ENCODE measurements at regions not wholly inside any gene's neighbourhood (a gene's known extent, or its start where the extent isn't known, plus 50 kb on each side); places are given as distances from the start of the nearest gene placed in this dataset.

DNA sequence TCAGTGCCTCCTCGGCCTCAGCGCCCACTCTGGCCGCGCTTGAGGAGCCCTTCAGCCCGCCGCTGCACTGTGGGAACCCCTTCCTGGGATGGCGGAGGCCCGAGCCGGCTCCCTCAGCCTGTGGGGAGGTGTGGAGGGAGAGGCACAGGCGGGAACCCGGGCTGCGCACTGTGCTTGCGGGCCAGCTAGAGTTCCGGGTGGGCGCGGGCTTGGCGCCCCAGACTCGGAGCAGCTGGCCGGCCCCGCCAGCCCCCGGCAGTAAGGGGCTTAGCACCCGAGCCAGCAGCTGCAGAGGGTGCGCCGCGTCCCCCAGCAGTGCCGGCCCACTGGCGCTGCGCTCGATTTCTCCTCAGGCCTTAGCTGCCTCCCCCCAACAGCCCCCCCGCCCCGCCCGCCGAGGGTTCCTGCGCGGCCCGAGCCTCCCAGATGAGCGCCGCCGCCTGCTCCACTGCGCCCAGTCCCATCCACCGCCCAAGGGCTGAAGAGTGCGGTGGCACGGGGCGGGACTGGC, 1137.0 kb downstream of the PCDH18 start:
- TF ChIP-seq, protein P1, sequence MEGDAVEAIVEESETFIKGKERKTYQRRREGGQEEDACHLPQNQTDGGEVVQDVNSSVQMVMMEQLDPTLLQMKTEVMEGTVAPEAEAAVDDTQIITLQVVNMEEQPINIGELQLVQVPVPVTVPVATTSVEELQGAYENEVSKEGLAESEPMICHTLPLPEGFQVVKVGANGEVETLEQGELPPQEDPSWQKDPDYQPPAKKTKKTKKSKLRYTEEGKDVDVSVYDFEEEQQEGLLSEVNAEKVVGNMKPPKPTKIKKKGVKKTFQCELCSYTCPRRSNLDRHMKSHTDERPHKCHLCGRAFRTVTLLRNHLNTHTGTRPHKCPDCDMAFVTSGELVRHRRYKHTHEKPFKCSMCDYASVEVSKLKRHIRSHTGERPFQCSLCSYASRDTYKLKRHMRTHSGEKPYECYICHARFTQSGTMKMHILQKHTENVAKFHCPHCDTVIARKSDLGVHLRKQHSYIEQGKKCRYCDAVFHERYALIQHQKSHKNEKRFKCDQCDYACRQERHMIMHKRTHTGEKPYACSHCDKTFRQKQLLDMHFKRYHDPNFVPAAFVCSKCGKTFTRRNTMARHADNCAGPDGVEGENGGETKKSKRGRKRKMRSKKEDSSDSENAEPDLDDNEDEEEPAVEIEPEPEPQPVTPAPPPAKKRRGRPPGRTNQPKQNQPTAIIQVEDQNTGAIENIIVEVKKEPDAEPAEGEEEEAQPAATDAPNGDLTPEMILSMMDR (conservative IDR thresholded peaks at IDR 0.05): no peak
- no peak for TF ChIP-seq EZH2 (IDR thresholded peaks at IDR 0.05; ENCODE audit: low read depth)

Measured in PC-9 (cell line).